Adrenal gland (tissue), 9 donors: ENCODE measurements at regions not wholly inside any gene's neighbourhood (a gene's known extent, or its start where the extent isn't known, plus 50 kb on each side); places are given as distances from the start of the nearest gene placed in this dataset.

Experiments
- DNase-seq, 7 donors: peaks; one replicate each; pipeline ENCODE4 v3.0.0-alpha.2; 2019 to 2020
- H3K27ac ChIP-seq, 5 donors: fragments of 200-600 bp; sonication (generic) in 4 of 5; 1 replicate in 3 of 5; 2 replicates in 2 of 5; pipeline versions ENCODE4 v1.5.1 to v1.8.0; 2016 to 2020; ENCODE audit warnings: mild to moderate bottlenecking in 1 of 5
- H3K27me3 ChIP-seq: fragments of 200-600 bp; 2 replicates; pipeline ENCODE4 v1.8.0; 2021
- H3K36me3 ChIP-seq, 2 donors: fragments of 200-600 bp; replicated peaks in 1 of 2; 1 replicate in 1 of 2; 2 replicates in 1 of 2; pipeline versions ENCODE4 v1.5.1 to v1.8.0; 2018 to 2022
- H3K4me1 ChIP-seq, 2 donors: fragments of 200-600 bp; replicated peaks in 1 of 2; 1 replicate in 1 of 2; 2 replicates in 1 of 2; pipeline versions ENCODE4 v1.5.1 to v1.8.0; 2018 to 2021
- H3K4me3 ChIP-seq, 4 donors: fragments of 200-600 bp; sonication (generic) in 3 of 4; one replicate each; pipeline ENCODE4 v1.5.1; 2016 to 2018
- H3K9me3 ChIP-seq, 3 donors: fragments of 200-600 bp; sonication (generic) in 1 of 3; replicated peaks in 1 of 3; 1 replicate in 2 of 3; 2 replicates in 1 of 3; pipeline versions ENCODE4 v1.5.1 to v1.8.0; 2016 to 2021
- POLR2A ChIP-seq, 2 donors: fragments of 450-650 bp; IDR thresholded peaks; one replicate each; pipeline ENCODE4 v1.6.1; 2017; ENCODE audit warnings: antibody characterized with exemption in 2 of 2, mild to moderate bottlenecking in 2 of 2, moderate library complexity in 1 of 2
- WGBS, 4 donors: extraction: QIAGEN DNeasy Blood & Tissue Kit in 2 of 4; methylation state at CpG; one replicate each; pipeline versions ENCODE4 v1.1.5 to v1.1.7; 2013 to 2017; 5-methylcytosine and 5-hydroxymethylcytosine counted together
- intact Hi-C, 2 donors: fragments of 100-400 bp; cut with DNase I; formaldehyde crosslinking; loops; one replicate each; pipeline versions ENCODE4 v1.14.1 to v1.15.0; 2022 to 2023
- TF ChIP-seq, protein P1 (sequence below), 6 experiments: fragments of 450-650 bp in 4 of 6; fragments of 200-600 bp in 2 of 6; sonication (generic) in 1 of 6; IDR thresholded peaks; 1 replicate in 5 of 6; 2 replicates in 1 of 6; pipeline versions ENCODE4 v1.5.1 to v1.8.0; 2016 to 2021; ENCODE audit warnings: antibody characterized with exemption in 6 of 6, mild to moderate bottlenecking in 2 of 6, moderate library complexity in 1 of 6
- donor health status: healthy with polysubstance abuse.
- donor health status: Bipolar disorder and iron deficiency.
- donor health status: DM: yes; HTN: yes; CAD: no.
- donor health status: DM: no; HTN: no; CAD: no.
- donor health status: DM: no; HTN: no; CAD: no.

DNA sequence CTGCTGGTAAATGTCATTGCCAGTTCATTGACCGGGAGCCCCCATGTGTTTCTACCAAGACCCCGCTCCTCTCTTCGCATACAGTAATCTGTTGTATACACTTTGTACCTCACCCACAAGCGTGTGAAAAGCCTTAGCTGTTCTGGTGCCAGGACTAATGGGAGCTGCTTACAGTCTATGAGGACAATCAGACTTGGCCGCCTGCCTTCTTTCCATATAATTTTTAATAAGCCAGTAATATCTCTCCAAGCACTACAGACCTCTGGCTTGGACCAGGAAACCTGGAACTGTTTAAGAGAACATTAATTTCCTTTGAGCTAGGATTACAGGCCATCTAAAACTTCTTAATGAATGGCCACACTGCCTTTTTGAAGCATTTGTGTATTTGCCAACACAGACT, 149.7 kb upstream of the MSX1 start:
- WGBS, 4 donors = 89 to 95% (median 91%) methylated on average over 5 of the region's 5 CpGs
- DNase-seq = no peak
- Histone ChIP-seq H3K27me3 (no peaks in the 10 kb centered on the region), H3K27ac (no peak overlapping the region), H3K4me1 (no peaks in the 10 kb centered on the region), H3K9me3 (no peaks in the 10 kb centered on the region), H3K36me3 (no peaks in the 10 kb centered on the region), H3K4me3 (no peak overlapping the region)
- TF ChIP-seq POLR2A (IDR thresholded peaks at IDR 0.05) = no peak
- TF ChIP-seq, protein P1, sequence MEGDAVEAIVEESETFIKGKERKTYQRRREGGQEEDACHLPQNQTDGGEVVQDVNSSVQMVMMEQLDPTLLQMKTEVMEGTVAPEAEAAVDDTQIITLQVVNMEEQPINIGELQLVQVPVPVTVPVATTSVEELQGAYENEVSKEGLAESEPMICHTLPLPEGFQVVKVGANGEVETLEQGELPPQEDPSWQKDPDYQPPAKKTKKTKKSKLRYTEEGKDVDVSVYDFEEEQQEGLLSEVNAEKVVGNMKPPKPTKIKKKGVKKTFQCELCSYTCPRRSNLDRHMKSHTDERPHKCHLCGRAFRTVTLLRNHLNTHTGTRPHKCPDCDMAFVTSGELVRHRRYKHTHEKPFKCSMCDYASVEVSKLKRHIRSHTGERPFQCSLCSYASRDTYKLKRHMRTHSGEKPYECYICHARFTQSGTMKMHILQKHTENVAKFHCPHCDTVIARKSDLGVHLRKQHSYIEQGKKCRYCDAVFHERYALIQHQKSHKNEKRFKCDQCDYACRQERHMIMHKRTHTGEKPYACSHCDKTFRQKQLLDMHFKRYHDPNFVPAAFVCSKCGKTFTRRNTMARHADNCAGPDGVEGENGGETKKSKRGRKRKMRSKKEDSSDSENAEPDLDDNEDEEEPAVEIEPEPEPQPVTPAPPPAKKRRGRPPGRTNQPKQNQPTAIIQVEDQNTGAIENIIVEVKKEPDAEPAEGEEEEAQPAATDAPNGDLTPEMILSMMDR (IDR thresholded peaks at IDR 0.05) = no peak
- intact Hi-C loops = no loop called here

DNA sequence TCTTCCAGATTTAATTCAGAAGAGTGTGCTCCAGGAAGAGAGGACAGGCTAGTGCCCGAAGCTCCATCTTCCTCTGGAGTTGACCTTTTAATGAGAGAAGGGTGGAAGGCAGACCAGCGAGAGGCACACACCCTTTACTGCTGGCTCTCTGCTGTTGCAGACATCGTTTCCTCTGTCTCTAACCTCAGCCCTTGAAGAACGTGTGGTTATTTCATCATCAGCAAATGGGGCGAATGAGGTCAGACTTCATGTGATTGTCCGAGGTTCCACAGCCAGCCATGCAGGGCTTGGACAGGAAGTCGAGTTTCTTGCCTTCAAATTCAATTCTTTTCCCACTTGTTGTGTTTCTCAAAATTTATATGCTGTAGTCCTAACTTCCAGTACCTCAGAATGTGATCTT, 155.2 kb upstream of the MSX1 start:
- H3K4me3 ChIP-seq = no peak overlapping the region
- WGBS, 4 donors = 63 to 77% (median 67%) methylated on average over 7 of the region's 7 CpGs
- TF ChIP-seq, protein P1 (IDR thresholded peaks at IDR 0.05) = no peak
- no peak for TF ChIP-seq POLR2A (IDR thresholded peaks at IDR 0.05)

DNA sequence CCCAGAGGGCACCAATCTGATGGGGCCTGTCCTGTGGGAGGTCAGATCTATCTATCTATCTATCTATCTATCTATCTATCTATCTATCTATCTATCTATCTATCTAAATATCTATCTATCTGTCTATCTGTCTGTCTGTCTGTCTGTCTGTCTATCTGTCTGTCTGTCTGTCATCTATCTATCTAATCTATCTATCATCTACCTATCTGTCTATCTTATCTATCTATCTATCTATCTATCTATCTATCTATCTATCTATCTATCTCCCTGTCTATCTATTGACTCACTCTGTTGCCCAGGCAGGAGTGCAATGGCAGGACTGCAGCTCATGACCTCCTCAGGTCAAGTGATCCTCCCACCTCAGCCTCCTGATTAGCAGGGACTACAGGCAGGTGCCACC, 155.7 kb upstream of the STX18 start:
- Histone ChIP-seq H3K27me3 (no peaks in the 10 kb centered on the region), H3K4me3 (no peak overlapping the region), H3K4me1 (peaks cover 5 to 9% of the 10 kb centered on the region in 2 donors), H3K9me3 (no peaks in the 10 kb centered on the region), H3K36me3 (no peaks in the 10 kb centered on the region), H3K27ac (no peak overlapping the region)
- TF ChIP-seq POLR2A (IDR thresholded peaks at IDR 0.05) = no peak
- intact Hi-C loops = no loop called here
- no peak for DNase-seq

More for the DNA sequence above, 155.2 kb upstream of the MSX1 start:
- no peak for DNase-seq
- no peaks in the 10 kb centered on the region for H3K27me3 ChIP-seq
- H3K4me1 ChIP-seq = no peaks in the 10 kb centered on the region
- no peak overlapping the region for H3K27ac ChIP-seq
- intact Hi-C loops = no loop called here
- H3K36me3 ChIP-seq = no peaks in the 10 kb centered on the region
- no peaks in the 10 kb centered on the region for H3K9me3 ChIP-seq

DNA sequence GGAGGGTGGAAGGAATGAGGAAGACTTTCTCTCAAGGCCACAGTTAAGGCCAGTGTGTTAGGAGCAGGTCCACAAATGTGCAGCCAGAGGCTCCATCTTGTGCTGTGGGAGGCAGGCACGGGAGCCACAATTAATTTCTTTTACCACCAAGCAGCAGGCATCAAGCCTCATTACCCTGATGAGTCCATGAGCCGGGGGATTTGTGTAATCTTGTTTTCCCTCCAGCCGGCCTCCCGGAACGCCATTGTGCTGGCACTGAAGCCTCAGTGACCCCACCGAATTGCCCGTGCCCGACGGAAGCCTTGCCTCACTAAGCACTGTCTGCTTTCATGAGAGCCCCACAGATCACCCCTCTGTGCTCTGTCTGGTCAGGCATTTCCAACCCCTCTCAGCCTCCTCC, 154.7 kb upstream of the STX18 start:
- H3K9me3 ChIP-seq = no peaks in the 10 kb centered on the region
- intact Hi-C loops = no loop called here
- H3K4me1 ChIP-seq = peaks cover 5 to 9% of the 10 kb centered on the region in 2 donors
- no peak overlapping the region for H3K27ac ChIP-seq
- H3K27me3 ChIP-seq = no peaks in the 10 kb centered on the region
- TF ChIP-seq, protein P1 (IDR thresholded peaks at IDR 0.05) = no peak
- TF ChIP-seq POLR2A (IDR thresholded peaks at IDR 0.05) = no peak
- H3K4me3 ChIP-seq = no peak overlapping the region
- 92 to 98% (median 97%) methylated on average over 7 to 9 of the region's 9 CpGs for WGBS, 4 donors
- no peak for DNase-seq
- H3K36me3 ChIP-seq = no peaks in the 10 kb centered on the region

DNA sequence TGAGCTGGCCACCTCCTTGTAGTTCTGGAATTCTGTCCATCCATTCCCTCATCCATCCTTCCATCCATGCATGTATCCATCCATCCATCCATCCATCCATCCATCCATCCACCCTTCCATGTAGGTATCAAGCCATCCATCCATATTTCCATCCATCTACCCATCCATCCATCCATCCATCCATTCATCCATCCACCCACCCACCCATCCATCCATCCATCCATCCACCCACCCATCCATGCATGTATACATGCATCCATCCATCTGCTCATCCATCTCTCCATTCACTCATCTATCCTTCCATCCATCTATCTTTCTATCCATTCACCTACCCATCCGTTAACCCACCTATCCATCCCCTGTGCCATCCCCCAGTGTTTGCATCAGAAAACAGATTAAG, 153.6 kb upstream of the STX18 start:
- intact Hi-C loops = no loop called here
- H3K27me3 ChIP-seq = no peaks in the 10 kb centered on the region
- H3K27ac ChIP-seq = no peak overlapping the region
- no peak overlapping the region for H3K4me3 ChIP-seq
- no peaks in the 10 kb centered on the region for H3K36me3 ChIP-seq
- WGBS, 4 donors = 95 to 98% (median 96%) methylated on average over 1 of the region's 1 CpG
- no peaks in the 10 kb centered on the region for H3K9me3 ChIP-seq
- H3K4me1 ChIP-seq = peaks cover 5 to 9% of the 10 kb centered on the region in 2 donors
- TF ChIP-seq POLR2A (IDR thresholded peaks at IDR 0.05) = no peak
- TF ChIP-seq, protein P1 (IDR thresholded peaks at IDR 0.05) = no peak
- DNase-seq = no peak
